T-cell (primary cell): ENCODE measurements at regions not wholly inside any gene's neighbourhood (a gene's known extent, or its start where the extent isn't known, plus 50 kb on each side); places are given as distances from the start of the nearest gene placed in this dataset.

Experiments
- ATAC-seq, 4 experiments: fragments of 200-7000 bp in 3 of 4; fragments of 150-1000 bp in 1 of 4; cut with Tn5 transposase; replicated peaks in 1 of 4; 1 replicate in 3 of 4; 2 replicates in 1 of 4; pipeline ENCODE4 v1.10.0; 2021; ENCODE audit warnings: moderate library complexity in 3 of 4, mild to moderate bottlenecking in 2 of 4, moderate number of reproducible peaks in 1 of 4
- CTCF ChIA-PET, 2 donors: fragments of 300-600 bp; sonication (Branson Sonifier 250); formaldehyde crosslinking; loops; one replicate each; lab custom pipeline; 2022; ENCODE audit warnings: antibody characterized with exemption in 2 of 2; lab: Charles Lee
- POLR2A ChIA-PET, 2 donors: fragments of 300-600 bp; sonication (Branson Sonifier 250); formaldehyde crosslinking; loops; one replicate each; lab custom pipeline; 2022; ENCODE audit warnings: antibody characterized with exemption in 2 of 2; lab: Charles Lee
- DNase-seq, 35 experiments: peaks; one replicate each; pipeline versions ENCODE4 v3.0.0 to v3.0.0-alpha.2; 2013 to 2023
- H3K27ac ChIP-seq: one replicate; pipeline ENCODE4 v1.5.1; 2013; ENCODE audit warnings: low read length
- H3K27me3 ChIP-seq, 2 experiments: replicated peaks in 1 of 2; 1 replicate in 1 of 2; 2 replicates in 1 of 2; pipeline versions ENCODE4 v1.6.1 to v1.7.0; 2013; ENCODE audit warnings: low read length in 1 of 2, mixed read lengths in 1 of 2; ENCODE audit not compliant: control insufficient read depth in 2 of 2, insufficient read depth in 2 of 2; ENCODE audit errors: extremely low read depth in 1 of 2
- H3K36me3 ChIP-seq, 2 donors: 1 replicate in 1 of 2; 2 replicates in 1 of 2; pipeline versions ENCODE4 v1.6.1 to v1.7.0; 2013; ENCODE audit warnings: low read length in 1 of 2; ENCODE audit not compliant: control insufficient read depth in 2 of 2, insufficient read depth in 1 of 2; ENCODE audit errors: extremely low read depth in 1 of 2
- H3K4me1 ChIP-seq, 2 experiments: 1 replicate in 1 of 2; 2 replicates in 1 of 2; pipeline versions ENCODE4 v1.6.1 to v1.7.0; 2013; ENCODE audit warnings: low read length in 2 of 2, mixed read lengths in 1 of 2; ENCODE audit not compliant: insufficient read depth in 2 of 2, control insufficient read depth in 1 of 2; ENCODE audit errors: extremely low read depth in 1 of 2
- H3K4me3 ChIP-seq, 2 donors: 1 replicate in 1 of 2; 2 replicates in 1 of 2; pipeline versions ENCODE4 v1.5.1 to v1.7.0; 2013; ENCODE audit warnings: mild to moderate bottlenecking in 2 of 2, low read length in 1 of 2, moderate library complexity in 1 of 2; ENCODE audit not compliant: control insufficient read depth in 1 of 2; ENCODE audit errors: extremely low read depth in 1 of 2
- H3K9me3 ChIP-seq: 2 replicates; pipeline ENCODE4 v1.7.0; 2013
- H3K27ac Mint-ChIP-seq, 2 donors: one replicate each; pipeline ENCODE4 v1.8.0; 2020 to 2021; ENCODE audit warnings: mild to moderate bottlenecking in 2 of 2, mixed read lengths in 2 of 2
- H3K27me3 Mint-ChIP-seq, 2 donors: one replicate each; pipeline ENCODE4 v1.8.0; 2021 to 2022; ENCODE audit warnings: mixed read lengths in 2 of 2
- H3K36me3 Mint-ChIP-seq: one replicate; pipeline ENCODE4 v1.8.0; 2021; ENCODE audit warnings: mixed read lengths
- H3K4me1 Mint-ChIP-seq, 3 donors: one replicate each; pipeline ENCODE4 v1.8.0; 2020 to 2022; ENCODE audit warnings: mixed read lengths in 3 of 3, mild to moderate bottlenecking in 1 of 3
- H3K4me3 Mint-ChIP-seq, 3 donors: one replicate each; pipeline ENCODE4 v1.8.0; 2020 to 2022; ENCODE audit warnings: mild to moderate bottlenecking in 3 of 3, mixed read lengths in 3 of 3, moderate library complexity in 3 of 3
- H3K9me3 Mint-ChIP-seq, 3 donors: one replicate each; pipeline ENCODE4 v1.8.0; 2020 to 2022; ENCODE audit warnings: mixed read lengths in 3 of 3
- WGBS: methylation state at CpG from one replicate; pipeline ENCODE4 v1.1.5; 2013; ENCODE audit warnings: missing lambda C conversion rate; ENCODE audit not compliant: insufficient coverage; 5-methylcytosine and 5-hydroxymethylcytosine counted together

GRCh38 chr11:95521133-95521542, 268.4 kb downstream of the FAM76B start:
- ATAC-seq (no peak), DNase-seq (no peak)
- H3K27me3 ChIP-seq, result no peaks in the 10 kb centered on the region
- H3K9me3 ChIP-seq, result no peaks in the 10 kb centered on the region
- H3K4me1 ChIP-seq, result no peaks in the 10 kb centered on the region
- H3K4me1 Mint-ChIP-seq, result no peaks in the 10 kb centered on the region
- CTCF ChIA-PET, result no interaction called here
- H3K4me3 Mint-ChIP-seq, result no peak overlapping the region
- POLR2A ChIA-PET, result no interaction called here
- H3K4me3 ChIP-seq, result no peak overlapping the region
- H3K27ac ChIP-seq, result no peak overlapping the region
- no CpG with 5 or more reads among the region's 4 CpGs for WGBS
- no peak overlapping the region for H3K27ac Mint-ChIP-seq
- H3K9me3 Mint-ChIP-seq, result no peaks in the 10 kb centered on the region
- H3K27me3 Mint-ChIP-seq, result no peaks in the 10 kb centered on the region
- H3K36me3 Mint-ChIP-seq, result no peaks in the 10 kb centered on the region
- no peaks in the 10 kb centered on the region for H3K36me3 ChIP-seq

GRCh38 chr11:95520369-95521132, 269.0 kb downstream of the FAM76B start:
- H3K4me1 Mint-ChIP-seq, result no peaks in the 10 kb centered on the region
- no peak overlapping the region for H3K4me3 Mint-ChIP-seq
- H3K27ac Mint-ChIP-seq, result no peak overlapping the region
- no peak overlapping the region for H3K27ac ChIP-seq
- no peak overlapping the region for H3K4me3 ChIP-seq
- WGBS, result 100% methylated on average over 1 of the region's 8 CpGs
- no peak for DNase-seq
- no peak for ATAC-seq
- no peaks in the 10 kb centered on the region for H3K9me3 ChIP-seq
- H3K36me3 ChIP-seq, result no peaks in the 10 kb centered on the region
- CTCF ChIA-PET, result no interaction called here
- no peaks in the 10 kb centered on the region for H3K4me1 ChIP-seq
- no peaks in the 10 kb centered on the region for H3K27me3 Mint-ChIP-seq
- no peaks in the 10 kb centered on the region for H3K9me3 Mint-ChIP-seq
- POLR2A ChIA-PET, result no interaction called here
- no peaks in the 10 kb centered on the region for H3K36me3 Mint-ChIP-seq
- no peaks in the 10 kb centered on the region for H3K27me3 ChIP-seq

DNA sequence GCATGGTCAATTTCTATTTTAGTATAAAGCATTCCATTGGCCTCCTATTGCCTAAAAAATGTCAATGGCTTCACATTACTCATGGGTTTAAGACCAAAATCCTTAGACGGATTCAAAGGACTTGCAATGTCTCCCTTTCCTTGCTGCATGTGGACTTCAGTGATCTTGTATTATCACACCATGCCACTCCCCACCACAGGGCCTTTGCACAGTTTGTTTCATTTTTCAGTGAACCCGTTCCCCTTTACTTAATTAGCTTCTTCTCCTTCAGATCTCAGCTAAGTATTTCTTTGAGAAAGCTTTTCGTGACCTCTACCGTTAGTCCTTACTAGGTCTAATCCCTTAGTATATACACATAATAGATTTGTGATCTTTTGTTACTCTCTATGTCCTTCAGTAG, 269.7 kb downstream of the FAM76B start:
- no peak for ATAC-seq
- no peaks in the 10 kb centered on the region for H3K27me3 Mint-ChIP-seq
- H3K4me3 ChIP-seq, result no peak overlapping the region
- no peaks in the 10 kb centered on the region for H3K36me3 ChIP-seq
- no peaks in the 10 kb centered on the region for H3K9me3 ChIP-seq
- H3K27ac Mint-ChIP-seq, result no peak overlapping the region
- no peaks in the 10 kb centered on the region for H3K36me3 Mint-ChIP-seq
- no peaks in the 10 kb centered on the region for H3K4me1 ChIP-seq
- H3K27ac ChIP-seq, result no peak overlapping the region
- no peaks in the 10 kb centered on the region for H3K4me1 Mint-ChIP-seq
- ChIA-PET POLR2A (no interaction called here), CTCF (no interaction called here)
- no peak overlapping the region for H3K4me3 Mint-ChIP-seq
- no peak for DNase-seq
- H3K9me3 Mint-ChIP-seq, result no peaks in the 10 kb centered on the region
- WGBS, result 100% methylated on average over 1 of the region's 4 CpGs
- no peaks in the 10 kb centered on the region for H3K27me3 ChIP-seq

DNA sequence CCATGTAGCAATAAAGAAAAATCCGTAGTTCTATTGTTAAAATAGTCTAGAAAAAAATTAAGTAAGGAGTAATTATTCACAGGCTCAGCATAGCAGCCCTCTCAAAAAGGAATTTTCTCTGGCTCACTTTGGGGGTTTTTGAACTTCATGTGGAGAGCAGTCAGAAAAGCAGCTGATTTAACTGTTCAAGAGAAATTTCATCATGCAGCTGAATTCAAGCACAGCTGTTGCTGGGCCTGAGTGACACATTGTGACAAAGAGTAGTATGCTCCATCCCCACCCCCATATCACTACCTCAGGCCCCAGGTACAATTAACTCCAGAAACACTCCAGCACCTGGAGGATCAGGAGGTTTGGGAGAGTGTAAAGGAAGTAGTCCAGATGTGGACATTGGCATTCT, 272.1 kb downstream of the FAM76B start:
- H3K27me3 ChIP-seq, result no peaks in the 10 kb centered on the region
- H3K27ac ChIP-seq, result no peak overlapping the region
- Mint-ChIP-seq H3K9me3 (no peaks in the 10 kb centered on the region), H3K4me3 (no peak overlapping the region), H3K4me1 (no peaks in the 10 kb centered on the region), H3K27ac (no peak overlapping the region), H3K36me3 (no peaks in the 10 kb centered on the region), H3K27me3 (no peaks in the 10 kb centered on the region)
- H3K36me3 ChIP-seq, result no peaks in the 10 kb centered on the region
- no peak overlapping the region for H3K4me3 ChIP-seq
- DNase-seq (no peak), ATAC-seq (no peak)
- H3K9me3 ChIP-seq, result no peaks in the 10 kb centered on the region
- POLR2A ChIA-PET, result no interaction called here
- H3K4me1 ChIP-seq, result no peaks in the 10 kb centered on the region
- WGBS, result no CpG with 5 or more reads among the region's 1 CpG
- CTCF ChIA-PET, result no interaction called here

- Histone ChIP-seq H3K27me3 (no peaks in the 10 kb centered on the region), H3K36me3 (no peaks in the 10 kb centered on the region), H3K4me3 (no peak overlapping the region), H3K4me1 (no peaks in the 10 kb centered on the region), H3K9me3 (no peaks in the 10 kb centered on the region), H3K27ac (no peak overlapping the region)
- no peak overlapping the region for H3K4me3 Mint-ChIP-seq
- no peaks in the 10 kb centered on the region for H3K27me3 Mint-ChIP-seq
- H3K4me1 Mint-ChIP-seq, result no peaks in the 10 kb centered on the region
- CTCF ChIA-PET, result no interaction called here
- ATAC-seq (no peak), DNase-seq (no peak)
- H3K9me3 Mint-ChIP-seq, result no peaks in the 10 kb centered on the region
- POLR2A ChIA-PET, result interaction anchor here (0.5 to 0.6 kb wide), 2 partner anchors 47 to 351 kb away, joined by 4 to 6 read pairs; no protein-coding TSS in a partner anchor
- H3K36me3 Mint-ChIP-seq, result no peaks in the 10 kb centered on the region
- H3K27ac Mint-ChIP-seq, result no peak overlapping the region
- WGBS, result no CpG with 5 or more reads among the region's 2 CpGs
Observed at GRCh38 chr11:95516786-95517185, 272.8 kb downstream of the FAM76B start.

DNA sequence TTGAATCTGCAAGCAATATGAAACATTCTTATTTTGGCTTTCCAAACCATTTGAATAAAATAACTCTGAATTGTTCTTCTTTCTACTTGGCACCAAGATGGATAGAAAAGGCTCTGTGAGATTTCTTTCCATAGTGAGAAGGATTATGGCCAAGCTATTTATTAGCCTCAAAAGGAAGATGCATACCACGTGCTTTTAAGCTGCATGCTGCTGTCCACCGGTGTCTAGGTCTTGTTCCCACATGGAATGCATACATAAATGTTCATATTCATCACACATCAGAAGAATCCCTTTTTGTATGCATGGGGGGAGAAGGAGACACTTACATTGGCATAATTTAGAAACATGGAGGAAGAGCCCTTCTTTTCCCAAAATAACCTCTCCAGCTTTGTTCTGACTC, 273.4 kb downstream of the FAM76B start:
- Histone ChIP-seq H3K4me1 (no peaks in the 10 kb centered on the region), H3K9me3 (no peaks in the 10 kb centered on the region), H3K4me3 (no peak overlapping the region), H3K27me3 (no peaks in the 10 kb centered on the region), H3K27ac (no peak overlapping the region), H3K36me3 (no peaks in the 10 kb centered on the region)
- Mint-ChIP-seq H3K36me3 (no peaks in the 10 kb centered on the region), H3K27ac (no peak overlapping the region), H3K27me3 (no peaks in the 10 kb centered on the region), H3K4me1 (no peaks in the 10 kb centered on the region), H3K9me3 (no peaks in the 10 kb centered on the region), H3K4me3 (no peak overlapping the region)
- POLR2A ChIA-PET, result interaction anchor here (0.5 to 0.6 kb wide), 2 partner anchors 48 to 350 kb away, joined by 4 to 6 read pairs; no protein-coding TSS in a partner anchor
- CTCF ChIA-PET, result interaction anchor here in 1 of 2 donors (0.6 kb wide), 1 partner anchor 355 kb away, joined by 3 read pairs; no protein-coding TSS in a partner anchor
- ATAC-seq (no peak), DNase-seq (no peak)
- no CpG with 5 or more reads among the region's 2 CpGs for WGBS
